ENCODE measurements at regions not wholly inside any gene's neighbourhood (a gene's known extent, or its start where the extent isn't known, plus 50 kb on each side); places are given as distances from the start of the nearest gene placed in this dataset.

GRCh38 chr3:157590273-157590672 lies 87.1 kb upstream of the VEPH1 start:
- Histone ChIP-seq H3K4me3 (no peak overlapping the region), H3K4me1 (no peaks in the 10 kb centered on the region), H3K4me2 (no peak overlapping the region), H3K9me3 (no peaks in the 10 kb centered on the region), H3K27ac (no peak overlapping the region)
- ChIA-PET POLR2A (no interaction called here), CTCF (interaction anchor here (0.7 to 1.4 kb wide), 2 partner anchors 16 to 17 kb away, joined by 3 read pairs; no protein-coding TSS in a partner anchor)
- no peak for TF ChIP-seq KDM1A (IDR thresholded peaks at IDR 0.05; ENCODE audit: low read depth)
- WGBS (ENCODE audit: missing lambda C conversion rate), result 0% methylated on average over 1 of the region's 1 CpG
- no peak for ATAC-seq
- no peak for DNase-seq (ENCODE audit: low read depth in 1 of 2, low spot score in 1 of 2)
- no peak for FAIRE-seq

- no peak for TF ChIP-seq USF2 (IDR thresholded peaks at IDR 0.05)
- TF ChIP-seq TP53 (CRISPR knock-in tag; IDR thresholded peaks at IDR 0.05), result no peak
- TF ChIP-seq FOSL2 (IDR thresholded peaks at IDR 0.05), result no peak
- no peak for TF ChIP-seq FOSL2 (CRISPR knock-in tag; IDR thresholded peaks at IDR 0.05)
- TF ChIP-seq HOXB5 (CRISPR knock-in tag; IDR thresholded peaks at IDR 0.05), result no peak
- no peak for TF ChIP-seq RARB (CRISPR knock-in tag; IDR thresholded peaks at IDR 0.05)
- no peak for TF ChIP-seq MAX (IDR thresholded peaks at IDR 0.05)
- no peak for TF ChIP-seq FOXS1 (CRISPR knock-in tag; IDR thresholded peaks at IDR 0.05)
- TF ChIP-seq E2F6 (IDR thresholded peaks at IDR 0.05; ENCODE audit: borderline replicate concordance, low read depth), result no peak
- no peak for TF ChIP-seq TFCP2L1 (CRISPR knock-in tag; IDR thresholded peaks at IDR 0.05)
- TF ChIP-seq CHD4 (IDR thresholded peaks at IDR 0.05; ENCODE audit: borderline replicate concordance), result no peak
- TF ChIP-seq BHLHE40 (IDR thresholded peaks at IDR 0.05; ENCODE audit: low read depth, low read length), result no peak
- TF ChIP-seq NR3C1 (IDR thresholded peaks at IDR 0.05), result no peak
- Histone ChIP-seq H3K27ac (no peak overlapping the region), H3K9me3 (no peaks in the 10 kb centered on the region), H3K4me3 (no peak overlapping the region), H3K4me2 (no peak overlapping the region), H3K4me1 (no peaks in the 10 kb centered on the region)
- ATAC-seq (no peak), DNase-seq (ENCODE audit: low read depth in 1 of 2, low spot score in 1 of 2) (no peak), FAIRE-seq (no peak)
- 22% methylated on average over 2 of the region's 2 CpGs for WGBS (ENCODE audit: missing lambda C conversion rate)
- POLR2A ChIA-PET, result no interaction called here
- CTCF ChIA-PET, result interaction anchor here (1.7 kb wide), 1 partner anchor 17 kb away, joined by 7 read pairs; no protein-coding TSS in a partner anchor
Observed at GRCh38 chr3:157589211-157589610, 86.0 kb upstream of the VEPH1 start.

GRCh38 chr3:157588386-157589060 lies 85.3 kb upstream of the VEPH1 start:
- CTCF ChIA-PET, result interaction anchor here (1.7 kb wide), 1 partner anchor 18 kb away, joined by 7 read pairs; no protein-coding TSS in a partner anchor
- H3K4me2 ChIP-seq, result no peak overlapping the region
- no peak for TF ChIP-seq ATOH8 (CRISPR knock-in tag; IDR thresholded peaks at IDR 0.05; ENCODE audit: low read depth)
- TF ChIP-seq MAFK (IDR thresholded peaks at IDR 0.05; ENCODE audit: partially characterized antibody), result no peak
- no peak for TF ChIP-seq GATA3 (IDR thresholded peaks at IDR 0.05; ENCODE audit: borderline replicate concordance)
- TF ChIP-seq TP53 (CRISPR knock-in tag; IDR thresholded peaks at IDR 0.05), result no peak
- no peak for TF ChIP-seq FOSL2 (IDR thresholded peaks at IDR 0.05)
- TF ChIP-seq FOSL2 (CRISPR knock-in tag; IDR thresholded peaks at IDR 0.05), result no peak
- TF ChIP-seq CTCF (IDR thresholded peaks at IDR 0.05), result no peak
- TF ChIP-seq JUN (IDR thresholded peaks at IDR 0.05), result no peak
- TF ChIP-seq E2F6 (IDR thresholded peaks at IDR 0.05; ENCODE audit: borderline replicate concordance, low read depth), result no peak
- no peak for TF ChIP-seq HDAC2 (IDR thresholded peaks at IDR 0.05)
- TF ChIP-seq SMC3 (IDR thresholded peaks at IDR 0.05), result no peak
- TF ChIP-seq POLR2AphosphoS2 (conservative IDR thresholded peaks at IDR 0.05; ENCODE audit: low read length), result no peak
- no peak for TF ChIP-seq NFE2L2 (conservative IDR thresholded peaks at IDR 0.05; ENCODE audit: low read length)
- TF ChIP-seq RNF2 (IDR thresholded peaks at IDR 0.05; ENCODE audit: borderline replicate concordance, low read depth), result no peak
- no peak for TF ChIP-seq MAX (IDR thresholded peaks at IDR 0.05)
- TF ChIP-seq EHF (CRISPR knock-in tag; IDR thresholded peaks at IDR 0.05), result no peak
- TF ChIP-seq NR3C1 (IDR thresholded peaks at IDR 0.05), result no peak
- ATAC-seq, result no peak
- POLR2A ChIA-PET, result no interaction called here
- DNase-seq (ENCODE audit: low read depth in 1 of 2, low spot score in 1 of 2), result no peak
- H3K4me3 ChIP-seq, result no peak overlapping the region
- FAIRE-seq, result no peak
- no peaks in the 10 kb centered on the region for H3K4me1 ChIP-seq
- no peak overlapping the region for H3K27ac ChIP-seq
- no peaks in the 10 kb centered on the region for H3K9me3 ChIP-seq
